ENCODE measurements at regions not wholly inside any gene's neighbourhood (a gene's known extent, or its start where the extent isn't known, plus 50 kb on each side); places are given as distances from the start of the nearest gene placed in this dataset.

DNA sequence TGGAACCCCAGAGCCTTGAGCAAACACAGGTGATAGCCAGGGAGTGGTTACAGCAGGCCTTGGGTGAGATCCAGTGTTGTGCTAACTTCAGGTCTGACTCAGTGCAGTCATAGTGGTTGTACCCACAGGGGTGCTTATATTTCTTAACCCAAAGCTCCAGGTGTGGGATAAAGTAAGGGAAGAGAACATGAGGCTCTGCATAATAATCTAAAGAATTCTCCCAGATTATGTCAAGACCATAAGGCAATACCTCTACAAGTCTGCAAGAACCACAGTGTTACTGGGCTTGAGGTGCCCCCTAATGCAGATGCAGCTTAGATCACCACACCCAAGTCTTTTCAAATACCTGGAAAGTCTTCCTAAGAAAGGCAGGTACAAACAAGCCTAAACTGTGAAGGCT is 485.4 kb downstream of the RFC3 start:
- no peak for TF ChIP-seq POLR2A (IDR thresholded peaks at IDR 0.05)
- TF ChIP-seq, protein P1, sequence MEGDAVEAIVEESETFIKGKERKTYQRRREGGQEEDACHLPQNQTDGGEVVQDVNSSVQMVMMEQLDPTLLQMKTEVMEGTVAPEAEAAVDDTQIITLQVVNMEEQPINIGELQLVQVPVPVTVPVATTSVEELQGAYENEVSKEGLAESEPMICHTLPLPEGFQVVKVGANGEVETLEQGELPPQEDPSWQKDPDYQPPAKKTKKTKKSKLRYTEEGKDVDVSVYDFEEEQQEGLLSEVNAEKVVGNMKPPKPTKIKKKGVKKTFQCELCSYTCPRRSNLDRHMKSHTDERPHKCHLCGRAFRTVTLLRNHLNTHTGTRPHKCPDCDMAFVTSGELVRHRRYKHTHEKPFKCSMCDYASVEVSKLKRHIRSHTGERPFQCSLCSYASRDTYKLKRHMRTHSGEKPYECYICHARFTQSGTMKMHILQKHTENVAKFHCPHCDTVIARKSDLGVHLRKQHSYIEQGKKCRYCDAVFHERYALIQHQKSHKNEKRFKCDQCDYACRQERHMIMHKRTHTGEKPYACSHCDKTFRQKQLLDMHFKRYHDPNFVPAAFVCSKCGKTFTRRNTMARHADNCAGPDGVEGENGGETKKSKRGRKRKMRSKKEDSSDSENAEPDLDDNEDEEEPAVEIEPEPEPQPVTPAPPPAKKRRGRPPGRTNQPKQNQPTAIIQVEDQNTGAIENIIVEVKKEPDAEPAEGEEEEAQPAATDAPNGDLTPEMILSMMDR (IDR thresholded peaks at IDR 0.05): no peak
